CD4-positive, alpha-beta T cell (primary cell): ENCODE measurements at regions not wholly inside any gene's neighbourhood (a gene's known extent, or its start where the extent isn't known, plus 50 kb on each side); places are given as distances from the start of the nearest gene placed in this dataset.

Experiments used
- ATAC-seq: fragments of 200-7000 bp; cut with Tn5 transposase; one replicate; pipeline ENCODE4 v1.10.0; 2022; ENCODE audit warnings: mild to moderate bottlenecking; ENCODE audit not compliant: poor library complexity
- CTCF ChIA-PET: fragments of 350-600 bp; sonication (Branson Sonifier 250); formaldehyde crosslinking; loops from one replicate; lab custom pipeline; 2021; ENCODE audit warnings: antibody characterized with exemption, inconsistent platforms; lab: Charles Lee
- POLR2A ChIA-PET: fragments of 350-600 bp; sonication (Branson Sonifier 250); formaldehyde crosslinking; loops from one replicate; lab custom pipeline; 2021; ENCODE audit warnings: antibody characterized with exemption, inconsistent platforms; lab: Charles Lee
- DNase-seq, 14 experiments: peaks; one replicate each; pipeline ENCODE4 v3.0.0-alpha.2; 2013 to 2020; ENCODE audit warnings: mixed read lengths in 2 of 14
- H3K27ac ChIP-seq, 2 donors: one replicate each; pipeline versions ENCODE4 v1.5.1 to v1.7.0; 2013; ENCODE audit warnings: low read length in 2 of 2, low read depth in 1 of 2, mild to moderate bottlenecking in 1 of 2
- H3K27me3 ChIP-seq, 2 experiments: 1 replicate in 1 of 2; 2 replicates in 1 of 2; pipeline versions ENCODE4 v1.6.1 to v1.7.0; 2013; ENCODE audit warnings: low read length in 2 of 2, control low read depth in 1 of 2, mild to moderate bottlenecking in 1 of 2, moderate library complexity in 1 of 2; ENCODE audit not compliant: insufficient read depth in 2 of 2, control insufficient read depth in 1 of 2
- H3K36me3 ChIP-seq: one replicate; pipeline ENCODE4 v1.6.1; 2013; ENCODE audit warnings: low read length, control low read depth; ENCODE audit not compliant: insufficient read depth
- H3K4me1 ChIP-seq: one replicate; pipeline ENCODE4 v1.6.1; 2013; ENCODE audit warnings: low read length, control low read depth; ENCODE audit not compliant: insufficient read depth
- H3K4me3 ChIP-seq: one replicate; pipeline ENCODE4 v1.5.1; 2013; ENCODE audit warnings: mild to moderate bottlenecking, low read length, moderate library complexity
- H3K9me3 ChIP-seq, 2 experiments: 1 replicate in 1 of 2; 2 replicates in 1 of 2; pipeline versions ENCODE4 v1.6.1 to v1.7.0; 2013; ENCODE audit warnings: low read length in 2 of 2, mild to moderate bottlenecking in 2 of 2, control low read depth in 1 of 2, moderate library complexity in 1 of 2; ENCODE audit not compliant: control insufficient read depth in 1 of 2, insufficient read depth in 1 of 2
- H3K27ac Mint-ChIP-seq: one replicate; pipeline ENCODE4 v1.8.0; 2020; ENCODE audit warnings: mixed read lengths
- H3K27me3 Mint-ChIP-seq: one replicate; pipeline ENCODE4 v1.8.0; 2021; ENCODE audit warnings: mixed read lengths
- H3K36me3 Mint-ChIP-seq: one replicate; pipeline ENCODE4 v1.8.0; 2021; ENCODE audit warnings: low read depth, mixed read lengths
- H3K4me1 Mint-ChIP-seq: one replicate; pipeline ENCODE4 v1.8.0; 2021; ENCODE audit warnings: low read depth, mixed read lengths
- H3K4me3 Mint-ChIP-seq: one replicate; pipeline ENCODE4 v1.8.0; 2020; ENCODE audit warnings: mild to moderate bottlenecking, mixed read lengths
- H3K9me3 Mint-ChIP-seq: one replicate; pipeline ENCODE4 v1.8.0; 2020; ENCODE audit warnings: mixed read lengths
- CTCF ChIP-seq: fragments of 200-600 bp; IDR thresholded peaks from one replicate; pipeline ENCODE4 v1.8.0; 2022; ENCODE audit warnings: antibody characterized with exemption, mild to moderate bottlenecking
- intact Hi-C, 2 experiments: fragments of 100-400 bp; cut with DNase I in 1 of 2; cut with micrococcal nuclease in 1 of 2; formaldehyde crosslinking; loops; one replicate each; pipeline versions ENCODE4 v1.15.1 to v1.9.0; 2023 to 2025; cut with DNase I, micrococcal nuclease

- no peak for DNase-seq
- H3K36me3 ChIP-seq = no peaks in the 10 kb centered on the region
- Mint-ChIP-seq H3K36me3 (no peaks in the 10 kb centered on the region), H3K27ac (no peak overlapping the region), H3K27me3 (peaks cover 34% of the 10 kb centered on the region), H3K4me1 (no peaks in the 10 kb centered on the region), H3K4me3 (no peak overlapping the region), H3K9me3 (no peaks in the 10 kb centered on the region)
- no peak overlapping the region for H3K27ac ChIP-seq
- ATAC-seq = no peak
- ChIA-PET CTCF (no interaction called here), POLR2A (no interaction called here)
- no peak for TF ChIP-seq CTCF
- no peak overlapping the region for H3K4me3 ChIP-seq
- no peaks in the 10 kb centered on the region for H3K9me3 ChIP-seq
- intact Hi-C loops = no loop called here
- no peaks in the 10 kb centered on the region for H3K4me1 ChIP-seq
- no peaks in the 10 kb centered on the region for H3K27me3 ChIP-seq
These were observed 144.4 kb upstream of the AKIRIN2 start for GRCh38 chr6:87846434-87846833.

GRCh38 chr6:87840324-87840723 is 138.3 kb upstream of the AKIRIN2 start:
- Mint-ChIP-seq H3K36me3 (no peaks in the 10 kb centered on the region), H3K27ac (no peak overlapping the region), H3K9me3 (peaks cover 2% of the 10 kb centered on the region), H3K4me1 (no peaks in the 10 kb centered on the region), H3K27me3 (peaks cover 19% of the 10 kb centered on the region), H3K4me3 (no peak overlapping the region)
- CTCF ChIA-PET = no interaction called here
- H3K4me3 ChIP-seq = no peak overlapping the region
- intact Hi-C loops = no loop called here
- H3K27ac ChIP-seq = no peak overlapping the region
- no peak for TF ChIP-seq CTCF
- POLR2A ChIA-PET = no interaction called here
- H3K9me3 ChIP-seq = no peaks in the 10 kb centered on the region
- H3K27me3 ChIP-seq = no peaks in the 10 kb centered on the region
- DNase-seq (no peak), ATAC-seq (no peak)
- no peaks in the 10 kb centered on the region for H3K36me3 ChIP-seq
- no peaks in the 10 kb centered on the region for H3K4me1 ChIP-seq

- POLR2A ChIA-PET = no interaction called here
- no peaks in the 10 kb centered on the region for H3K9me3 ChIP-seq
- ATAC-seq (no peak), DNase-seq (no peak)
- no peak for TF ChIP-seq CTCF
- H3K4me3 Mint-ChIP-seq = no peak overlapping the region
- no peaks in the 10 kb centered on the region for H3K36me3 ChIP-seq
- CTCF ChIA-PET = no interaction called here
- H3K4me1 ChIP-seq = no peaks in the 10 kb centered on the region
- H3K4me3 ChIP-seq = no peak overlapping the region
- H3K27me3 Mint-ChIP-seq = peaks cover 11% of the 10 kb centered on the region
- H3K27ac Mint-ChIP-seq = no peak overlapping the region
- intact Hi-C loops = loop anchor here in 1 of 2 experiments (10.0 kb wide), 1 partner anchor 433 kb away; the partner anchor contains the start of gene CFAP206
- H3K36me3 Mint-ChIP-seq = no peaks in the 10 kb centered on the region
- no peaks in the 10 kb centered on the region for H3K27me3 ChIP-seq
- no peak overlapping the region for H3K27ac ChIP-seq
- peaks cover 2% of the 10 kb centered on the region for H3K9me3 Mint-ChIP-seq
- H3K4me1 Mint-ChIP-seq = peaks cover 2% of the 10 kb centered on the region
These were observed 135.8 kb upstream of the AKIRIN2 start for GRCh38 chr6:87837876-87838275.
